BJ (cell line): ENCODE measurements at regions not wholly inside any gene's neighbourhood (a gene's known extent, or its start where the extent isn't known, plus 50 kb on each side); places are given as distances from the start of the nearest gene placed in this dataset.

ENCODE experiments used
- CTCF ChIA-PET: fragments of 350-600 bp; formaldehyde crosslinking; extraction: SDS; loops from one replicate; lab custom pipeline; 2021; ENCODE audit warnings: antibody characterized with exemption, inconsistent platforms; lab: Yijun Ruan, JAX
- POLR2A ChIA-PET: fragments of 300-600 bp; sonication (Branson Sonifier 250); formaldehyde crosslinking; extraction: SDS; loops from one replicate; lab custom pipeline; 2021; ENCODE audit warnings: antibody characterized with exemption; lab: Charles Lee
- DNase-seq: peaks from one replicate; pipeline ENCODE4 v3.0.0-alpha.2; 2011; ENCODE audit warnings: low read depth
- H3K27me3 ChIP-seq: 2 replicates; pipeline ENCODE4 v1.6.0; 2011; ENCODE audit warnings: low read length; ENCODE audit not compliant: control insufficient read depth, insufficient read depth
- H3K36me3 ChIP-seq: 2 replicates; pipeline ENCODE4 v1.5.1; 2011; ENCODE audit warnings: low read length; ENCODE audit not compliant: control insufficient read depth, insufficient read depth
- H3K4me3 ChIP-seq: 2 replicates; pipeline ENCODE4 v1.5.1; 2011; ENCODE audit warnings: low read depth, mild to moderate bottlenecking, control low read depth, low read length
- TF ChIP-seq, protein P1 (sequence below): IDR thresholded peaks from 2 replicates; pipeline ENCODE4 v1.5.1; 2011; ENCODE audit warnings: low read depth, mild to moderate bottlenecking, control low read depth, inconsistent platforms, low read length, moderate library complexity; ENCODE audit not compliant: insufficient read depth

DNA sequence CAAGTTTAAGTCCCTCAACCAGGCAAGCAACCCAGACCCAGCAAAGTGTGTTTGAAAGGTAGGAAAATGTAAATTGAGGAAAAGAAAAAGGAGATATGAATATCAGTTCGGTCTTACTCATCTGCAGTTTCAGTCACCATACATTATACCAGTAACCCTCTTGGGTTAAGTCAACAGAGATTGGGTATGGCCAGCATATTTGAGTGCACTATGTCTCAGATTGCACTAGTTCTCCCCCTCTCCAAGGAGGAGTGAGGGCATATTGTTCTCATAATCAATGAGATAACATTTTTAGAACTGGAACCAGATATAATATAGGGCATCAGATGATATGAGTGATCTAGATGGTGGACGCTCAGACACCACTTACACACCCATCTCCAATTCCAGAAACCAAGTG is 141.5 kb downstream of the COPS8 start:
- POLR2A ChIA-PET, result no interaction called here
- CTCF ChIA-PET, result interaction anchor here (0.5 to 0.9 kb wide), 6 partner anchors 26 to 64 kb away, joined by 3 to 5 read pairs (median 3); no protein-coding TSS in a partner anchor
- no peak overlapping the region for H3K4me3 ChIP-seq
- no peaks in the 10 kb centered on the region for H3K36me3 ChIP-seq
- no peak for DNase-seq
- TF ChIP-seq, protein P1, sequence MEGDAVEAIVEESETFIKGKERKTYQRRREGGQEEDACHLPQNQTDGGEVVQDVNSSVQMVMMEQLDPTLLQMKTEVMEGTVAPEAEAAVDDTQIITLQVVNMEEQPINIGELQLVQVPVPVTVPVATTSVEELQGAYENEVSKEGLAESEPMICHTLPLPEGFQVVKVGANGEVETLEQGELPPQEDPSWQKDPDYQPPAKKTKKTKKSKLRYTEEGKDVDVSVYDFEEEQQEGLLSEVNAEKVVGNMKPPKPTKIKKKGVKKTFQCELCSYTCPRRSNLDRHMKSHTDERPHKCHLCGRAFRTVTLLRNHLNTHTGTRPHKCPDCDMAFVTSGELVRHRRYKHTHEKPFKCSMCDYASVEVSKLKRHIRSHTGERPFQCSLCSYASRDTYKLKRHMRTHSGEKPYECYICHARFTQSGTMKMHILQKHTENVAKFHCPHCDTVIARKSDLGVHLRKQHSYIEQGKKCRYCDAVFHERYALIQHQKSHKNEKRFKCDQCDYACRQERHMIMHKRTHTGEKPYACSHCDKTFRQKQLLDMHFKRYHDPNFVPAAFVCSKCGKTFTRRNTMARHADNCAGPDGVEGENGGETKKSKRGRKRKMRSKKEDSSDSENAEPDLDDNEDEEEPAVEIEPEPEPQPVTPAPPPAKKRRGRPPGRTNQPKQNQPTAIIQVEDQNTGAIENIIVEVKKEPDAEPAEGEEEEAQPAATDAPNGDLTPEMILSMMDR, result no peak
- H3K27me3 ChIP-seq, result no peaks in the 10 kb centered on the region

DNA sequence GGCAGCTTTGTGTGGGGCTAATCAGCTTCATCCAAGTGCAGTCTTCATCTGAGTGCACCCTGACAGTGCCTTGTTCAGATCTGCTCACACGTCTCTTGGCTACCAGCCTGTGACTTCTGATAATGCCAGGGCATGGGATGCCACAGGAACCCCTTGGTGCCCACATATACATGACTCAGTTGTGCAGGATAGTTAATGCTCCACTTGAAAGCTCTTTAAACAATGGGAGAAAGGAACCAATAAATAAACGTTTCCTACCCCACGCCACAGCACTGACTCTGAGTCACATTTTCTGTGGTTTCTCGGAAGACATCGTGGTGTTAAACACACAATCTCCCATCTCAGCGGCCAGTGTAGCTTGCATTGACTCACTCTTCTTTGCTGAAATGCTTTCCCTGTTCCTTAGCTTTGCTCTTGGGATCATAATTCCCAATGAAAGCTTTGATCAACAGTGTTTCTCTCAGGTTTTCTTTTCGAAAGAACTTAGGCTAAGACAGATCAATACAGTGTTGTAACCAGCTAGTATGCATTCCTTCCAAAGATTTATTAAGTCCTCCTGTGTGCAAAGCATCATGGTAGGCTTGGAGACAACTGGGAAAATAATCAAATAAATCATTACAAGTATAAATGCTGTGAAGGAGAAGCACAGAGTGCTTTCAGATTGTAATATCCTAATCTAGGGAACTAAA is 142.0 kb downstream of the COPS8 start:
- TF ChIP-seq, protein P1, result no peak
- Histone ChIP-seq H3K27me3 (no peaks in the 10 kb centered on the region), H3K36me3 (no peaks in the 10 kb centered on the region), H3K4me3 (no peak overlapping the region)
- CTCF ChIA-PET, result interaction anchor here (0.5 to 0.9 kb wide), 6 partner anchors 26 to 65 kb away, joined by 3 to 5 read pairs (median 3); no protein-coding TSS in a partner anchor
- DNase-seq, result peak; percentile 85
- POLR2A ChIA-PET, result interaction anchor here (0.7 kb wide), 1 partner anchor 1328 kb away, joined by 3 read pairs; no protein-coding TSS in a partner anchor

DNA sequence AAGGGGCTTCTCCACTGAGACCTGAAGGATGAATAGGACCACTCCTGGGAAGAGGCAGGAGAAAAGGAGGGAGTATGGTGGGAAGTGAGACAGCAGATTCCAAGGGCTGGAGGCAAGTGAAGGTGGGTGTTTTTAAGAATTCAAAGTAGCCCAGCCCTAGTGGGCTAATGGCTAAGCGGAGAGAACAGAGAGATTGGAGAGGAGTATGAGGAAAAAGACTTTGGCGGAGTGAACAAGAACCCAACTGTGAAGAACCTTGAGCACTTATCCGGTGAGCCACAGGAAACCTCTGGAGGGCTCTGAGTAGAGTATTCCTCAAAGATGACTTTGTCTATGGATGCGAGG is 142.6 kb downstream of the COPS8 start:
- Histone ChIP-seq H3K27me3 (no peaks in the 10 kb centered on the region), H3K36me3 (no peaks in the 10 kb centered on the region), H3K4me3 (no peak overlapping the region)
- POLR2A ChIA-PET, result interaction anchor here (0.7 kb wide), 1 partner anchor 1329 kb away, joined by 3 read pairs; no protein-coding TSS in a partner anchor
- TF ChIP-seq, protein P1, result no peak
- CTCF ChIA-PET, result interaction anchor here (0.9 kb wide), 1 partner anchor 25 kb away, joined by 3 read pairs; no protein-coding TSS in a partner anchor
- DNase-seq, result no peak

DNA sequence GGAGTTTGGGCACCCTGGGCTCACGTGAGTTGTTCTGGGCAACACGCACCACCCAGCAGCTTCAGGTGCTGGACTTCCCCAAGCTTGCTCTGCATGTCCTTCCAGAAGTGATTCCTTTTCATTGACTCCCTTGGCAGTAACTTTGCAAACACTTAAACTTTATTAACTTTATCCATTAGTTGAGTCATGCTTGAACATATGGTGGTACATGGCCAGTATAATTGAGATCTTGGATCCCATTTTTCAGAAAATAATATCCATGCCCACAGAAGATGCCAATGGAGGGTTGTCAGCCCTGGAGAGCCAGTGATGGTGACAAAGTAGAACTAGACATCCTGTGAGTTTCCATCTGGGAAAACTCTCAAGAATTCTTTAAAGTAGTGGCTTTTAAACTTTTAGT is 144.2 kb downstream of the COPS8 start:
- H3K27me3 ChIP-seq, result no peaks in the 10 kb centered on the region
- no peak for DNase-seq
- TF ChIP-seq, protein P1, result no peak
- ChIA-PET CTCF (no interaction called here), POLR2A (no interaction called here)
- no peaks in the 10 kb centered on the region for H3K36me3 ChIP-seq
- H3K4me3 ChIP-seq, result no peak overlapping the region

DNA sequence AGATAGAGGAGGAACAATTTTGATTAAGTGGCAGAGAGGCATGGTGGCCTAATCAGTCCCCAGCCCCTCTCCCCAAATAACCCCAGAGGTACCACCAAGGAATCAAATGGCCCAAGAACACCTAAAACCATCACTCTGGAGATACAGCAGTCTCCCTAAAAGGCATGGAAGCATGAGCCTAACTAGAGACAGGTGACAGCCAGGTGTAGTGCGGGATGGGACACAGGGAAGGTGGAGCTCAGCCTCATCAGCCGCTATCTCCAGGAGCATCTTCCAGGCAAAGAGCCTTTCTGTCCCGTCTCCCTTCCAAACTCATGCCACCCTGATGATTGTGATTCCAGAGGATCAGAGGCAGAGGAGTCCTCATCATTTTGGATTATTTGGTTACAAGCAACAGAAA is 144.7 kb downstream of the COPS8 start:
- no peak for DNase-seq
- no peaks in the 10 kb centered on the region for H3K36me3 ChIP-seq
- H3K4me3 ChIP-seq, result no peak overlapping the region
- ChIA-PET POLR2A (no interaction called here), CTCF (interaction anchor here (0.6 to 0.7 kb wide), 2 partner anchors 193 to 1499 kb away, joined by 3 read pairs; no protein-coding TSS in a partner anchor)
- TF ChIP-seq, protein P1, result no peak
- no peaks in the 10 kb centered on the region for H3K27me3 ChIP-seq
